ENCODE measurements at regions not wholly inside any gene's neighbourhood (a gene's known extent, or its start where the extent isn't known, plus 50 kb on each side); places are given as distances from the start of the nearest gene placed in this dataset.

- Histone ChIP-seq H3K4me3 (no peak overlapping the region), H3K27me3 (ENCODE audit: insufficient read depth in 3 of 3, low read length in 2 of 3) (peaks cover 0 to 29% (median 6%) of the 10 kb centered on the region in 3 donors), H3K36me3 (ENCODE audit: insufficient read depth in 1 of 2, low read depth in 1 of 2) (no peaks in the 10 kb centered on the region), H3K27ac (no peak overlapping the region), H3K9me3 (no peaks in the 10 kb centered on the region), H3K4me1 (no peaks in the 10 kb centered on the region)
- intact Hi-C loops (cut with DNase I): no loop called here
- DNase-seq (no peak), ATAC-seq (no peak)
- WGBS, 3 donors: 65 to 74% (median 72%) methylated on average over 5 of the region's 5 CpGs
- TF ChIP-seq CTCF (IDR thresholded peaks at IDR 0.05): no peak
Measured at GRCh38 chr5:2201011-2201410, 318.3 kb upstream of the IRX4 start.

- no peak for TF ChIP-seq CTCF (IDR thresholded peaks at IDR 0.05)
- Histone ChIP-seq H3K4me1 (no peaks in the 10 kb centered on the region), H3K4me3 (no peak overlapping the region), H3K9me3 (no peaks in the 10 kb centered on the region), H3K36me3 (ENCODE audit: insufficient read depth in 1 of 2, low read depth in 1 of 2) (no peaks in the 10 kb centered on the region), H3K27ac (no peak overlapping the region), H3K27me3 (ENCODE audit: insufficient read depth in 3 of 3, low read length in 2 of 3) (peaks cover 0 to 29% (median 6%) of the 10 kb centered on the region in 3 donors)
- DNase-seq (no peak), ATAC-seq (no peak)
- intact Hi-C loops (cut with DNase I): no loop called here
- 46 to 55% (median 49%) methylated on average over 15 of the region's 15 CpGs for WGBS, 3 donors
Measured at GRCh38 chr5:2200261-2200950, 317.7 kb upstream of the IRX4 start.

GRCh38 chr5:2199697-2200096 lies 317.0 kb upstream of the IRX4 start:
- no peaks in the 10 kb centered on the region for H3K4me1 ChIP-seq
- WGBS, 3 donors: 33 to 58% (median 35%) methylated on average over 14 of the region's 14 CpGs
- H3K36me3 ChIP-seq (ENCODE audit: insufficient read depth in 1 of 2, low read depth in 1 of 2): no peaks in the 10 kb centered on the region
- H3K4me3 ChIP-seq: no peak overlapping the region
- H3K27me3 ChIP-seq (ENCODE audit: insufficient read depth in 3 of 3, low read length in 2 of 3): peaks cover 0 to 29% (median 6%) of the 10 kb centered on the region in 3 donors
- TF ChIP-seq CTCF (IDR thresholded peaks at IDR 0.05): no peak
- intact Hi-C loops (cut with DNase I): no loop called here
- H3K9me3 ChIP-seq: no peaks in the 10 kb centered on the region
- no peak for DNase-seq
- ATAC-seq: no peak
- no peak overlapping the region for H3K27ac ChIP-seq

GRCh38 chr5:2196989-2197619 lies 314.4 kb upstream of the IRX4 start:
- intact Hi-C loops (cut with DNase I): no loop called here
- 24 to 33% (median 25%) methylated on average over 18 of the region's 18 CpGs for WGBS, 3 donors
- no peak for ATAC-seq
- no peaks in the 10 kb centered on the region for H3K9me3 ChIP-seq
- no peak for TF ChIP-seq CTCF (IDR thresholded peaks at IDR 0.05)
- H3K27me3 ChIP-seq (ENCODE audit: insufficient read depth in 3 of 3, low read length in 2 of 3): peaks cover 0 to 29% (median 6%) of the 10 kb centered on the region in 3 donors
- H3K4me3 ChIP-seq: no peak overlapping the region
- H3K36me3 ChIP-seq (ENCODE audit: insufficient read depth in 1 of 2, low read depth in 1 of 2): no peaks in the 10 kb centered on the region
- H3K4me1 ChIP-seq: no peaks in the 10 kb centered on the region
- no peak overlapping the region for H3K27ac ChIP-seq
- no peak for DNase-seq
